HPDE6-E6E7 (cell line): ENCODE measurements at regions not wholly inside any gene's neighbourhood (a gene's known extent, or its start where the extent isn't known, plus 50 kb on each side); places are given as distances from the start of the nearest gene placed in this dataset.

Experiments used
- DNase-seq: peaks from one replicate; pipeline ENCODE4 v3.0.0; 2011; ENCODE audit warnings: missing footprints; ENCODE audit errors: extremely low spot score

DNA sequence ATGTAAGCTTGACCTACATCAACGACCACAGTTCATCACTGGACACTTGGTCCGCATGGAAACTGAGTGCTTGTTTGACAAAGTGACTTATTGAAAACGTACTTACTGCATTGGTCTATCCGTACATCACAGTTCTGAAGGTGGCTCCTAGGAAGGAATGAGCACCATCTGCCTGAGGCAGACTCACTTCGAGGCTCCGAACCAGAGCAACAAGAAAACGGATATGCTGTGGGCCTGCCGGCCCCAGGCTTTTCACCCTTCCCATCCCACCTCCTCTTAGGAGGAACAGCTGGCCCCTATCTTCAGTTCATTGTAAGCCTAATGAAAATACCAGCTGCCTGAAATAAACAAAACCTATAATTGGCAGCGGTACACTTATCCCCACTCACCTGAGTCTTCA, 67.2 kb upstream of the TSLP start:
- no peak for DNase-seq

DNA sequence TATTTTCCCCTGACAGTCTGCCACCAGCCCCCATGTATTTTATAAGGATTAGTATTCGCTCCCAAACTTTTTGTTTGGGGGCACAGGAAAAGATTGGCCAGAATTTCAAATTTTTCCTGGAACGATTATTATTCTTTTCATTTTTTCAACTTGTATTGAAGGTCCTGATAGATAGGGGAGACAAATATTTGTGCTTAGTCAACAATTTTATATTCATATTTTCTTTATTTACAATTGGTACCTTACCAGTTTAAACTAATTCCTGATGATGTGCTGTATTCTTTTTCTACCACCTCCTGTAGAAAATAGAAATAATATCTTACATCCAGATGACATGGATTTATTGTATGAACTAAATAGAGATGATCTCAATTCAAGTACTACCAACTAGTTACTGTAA, 60.7 kb upstream of the TSLP start:
- no peak for DNase-seq

- DNase-seq = no peak
Observed at GRCh38 chr5:111013011-111013410, 58.5 kb upstream of the TSLP start.

GRCh38 chr5:111016801-111017200, 54.7 kb upstream of the TSLP start:
- no peak for DNase-seq

DNA sequence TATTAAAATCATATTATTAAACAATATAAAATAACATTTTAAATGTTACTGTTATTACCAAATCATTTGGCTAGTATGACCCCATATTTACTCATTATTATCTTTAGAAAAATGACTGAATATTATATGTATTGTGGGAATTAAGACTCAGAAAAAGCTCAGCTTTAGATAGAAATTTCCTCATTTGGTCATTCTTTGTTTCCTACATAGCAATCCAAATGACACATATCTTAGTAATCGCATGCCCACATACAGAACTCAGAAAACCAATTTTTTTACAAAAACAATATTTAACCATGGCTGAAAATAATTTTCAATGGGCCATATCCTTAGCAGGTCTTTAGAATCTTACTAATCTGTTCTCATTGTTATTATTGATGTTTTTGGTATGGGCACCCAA, 53.8 kb upstream of the TSLP start:
- DNase-seq = no peak
